Stimulated activated CD4-positive, alpha-beta T cell treated with anti-CD3 and anti-CD28 coated beads, Interleukin-12 subunit alpha, Interleukin-12 subunit beta, amount 100 ng/mL, for 24 hours (primary cell): ENCODE measurements at regions not wholly inside any gene's neighbourhood (a gene's known extent, or its start where the extent isn't known, plus 50 kb on each side); places are given as distances from the start of the nearest gene placed in this dataset.

Source experiments
- DNase-seq, 2 experiments: peaks; one replicate each; pipeline ENCODE4 v3.0.0-alpha.2; 2020; ENCODE audit warnings: low read depth in 2 of 2

DNA sequence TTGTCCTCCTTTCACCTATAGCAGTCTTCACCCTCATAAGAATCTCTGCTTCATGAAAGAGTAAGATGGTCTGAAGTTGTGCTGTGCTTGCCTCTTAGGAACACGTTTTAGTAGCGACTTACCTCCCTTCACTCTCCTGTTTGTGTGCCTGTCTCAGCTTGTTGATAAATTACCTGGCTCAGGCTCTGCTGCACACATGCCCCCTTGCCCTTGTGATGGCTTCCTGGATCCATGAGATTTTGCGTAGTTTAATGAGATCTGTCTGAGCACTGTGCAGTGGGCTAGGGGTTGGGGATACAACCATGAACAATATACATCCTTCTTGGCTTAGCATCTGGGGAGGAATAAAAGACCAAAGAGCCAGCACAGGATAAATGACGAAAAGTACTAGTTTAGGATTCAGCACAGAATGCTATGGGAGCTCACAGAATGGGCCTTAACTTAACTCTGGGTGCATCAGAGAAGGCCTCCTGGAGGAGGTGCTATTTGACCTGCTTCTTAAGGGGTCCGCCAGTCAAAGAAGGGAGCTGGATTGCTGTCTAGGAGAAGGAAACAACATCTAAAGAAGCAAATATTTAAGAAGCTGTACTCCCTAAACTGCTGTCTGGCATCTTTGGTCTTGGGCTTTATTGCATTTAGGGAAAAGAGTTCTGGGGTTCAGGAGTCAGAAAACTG is 175.7 kb upstream of the PLXNA2 start:
- no peak for DNase-seq

GRCh38 chr1:208420696-208421095 is 176.5 kb upstream of the PLXNA2 start:
- DNase-seq, result no peak

- no peak for DNase-seq
These were observed 177.3 kb upstream of the PLXNA2 start for GRCh38 chr1:208421486-208421885.

DNA sequence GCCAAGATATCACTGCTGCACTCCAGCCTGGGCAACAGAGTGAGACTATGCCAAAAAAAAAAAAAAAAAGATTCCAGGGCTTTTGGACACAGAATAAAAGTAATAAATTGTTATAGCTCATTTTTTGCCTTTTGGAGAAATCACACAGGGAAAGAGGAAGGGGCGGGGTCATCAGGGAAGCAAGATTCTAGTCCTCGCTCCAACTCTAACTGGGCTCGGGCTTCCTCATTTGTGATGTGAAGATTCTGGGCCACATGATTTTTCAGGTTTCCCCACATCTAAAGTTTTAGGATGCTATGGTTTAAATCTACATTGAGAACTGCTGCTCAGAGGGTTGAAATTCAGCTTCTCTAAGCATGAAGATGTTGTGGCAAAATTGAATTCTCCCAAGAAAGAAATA is 179.3 kb upstream of the PLXNA2 start:
- no peak for DNase-seq

DNA sequence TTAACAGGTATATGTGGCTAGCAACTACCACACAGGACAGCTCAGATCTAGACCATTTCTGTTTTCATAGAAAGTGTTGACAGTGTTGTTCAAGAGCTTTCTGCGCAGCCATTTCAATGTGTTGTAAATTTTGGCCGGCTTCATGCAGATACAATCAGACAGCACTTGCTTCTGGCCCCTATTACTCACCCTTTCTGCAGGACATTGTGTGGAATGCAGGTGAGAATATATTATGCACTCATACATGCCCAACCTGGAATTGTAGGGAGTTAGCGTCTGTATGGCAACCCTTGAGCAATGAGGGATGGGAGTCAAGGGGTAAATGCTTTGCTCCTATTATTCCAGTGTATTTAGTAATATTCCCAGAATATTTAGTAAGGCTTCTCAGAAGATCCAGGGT is 180.9 kb upstream of the PLXNA2 start:
- DNase-seq, result no peak

- no peak for DNase-seq
These were observed 186.0 kb upstream of the PLXNA2 start for GRCh38 chr1:208430220-208430619.

GRCh38 chr1:208431721-208432120 is 187.5 kb upstream of the PLXNA2 start:
- no peak for DNase-seq

DNA sequence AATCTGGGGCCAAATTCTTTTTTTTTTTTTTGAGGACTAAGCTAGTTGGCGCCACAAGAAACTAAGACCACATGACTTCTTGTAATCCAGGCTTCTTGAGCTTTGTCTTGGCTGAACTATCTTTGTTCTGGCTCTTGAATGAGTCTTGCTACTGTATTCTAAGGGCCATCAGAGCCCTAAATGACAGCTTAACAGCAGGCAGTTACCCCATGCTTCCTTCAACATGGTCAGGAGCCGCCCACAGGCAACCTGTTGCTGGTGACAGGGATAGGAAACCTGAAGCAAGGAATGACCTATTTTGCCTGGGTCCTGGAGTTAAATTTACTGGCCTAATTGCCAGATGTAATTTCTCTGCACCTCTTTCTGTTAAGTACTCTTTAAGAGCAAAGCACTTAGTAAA is 188.2 kb upstream of the PLXNA2 start:
- DNase-seq, result no peak

GRCh38 chr1:208433086-208433485 is 188.9 kb upstream of the PLXNA2 start:
- DNase-seq, result no peak

GRCh38 chr1:208433971-208434370 is 189.8 kb upstream of the PLXNA2 start:
- DNase-seq, result no peak

- no peak for DNase-seq
These were observed 193.2 kb upstream of the PLXNA2 start for GRCh38 chr1:208437401-208437800.

GRCh38 chr1:208438112-208438699 is 194.0 kb upstream of the PLXNA2 start:
- no peak for DNase-seq

GRCh38 chr1:208445758-208446203 is 201.6 kb upstream of the PLXNA2 start:
- DNase-seq, result no peak

DNA sequence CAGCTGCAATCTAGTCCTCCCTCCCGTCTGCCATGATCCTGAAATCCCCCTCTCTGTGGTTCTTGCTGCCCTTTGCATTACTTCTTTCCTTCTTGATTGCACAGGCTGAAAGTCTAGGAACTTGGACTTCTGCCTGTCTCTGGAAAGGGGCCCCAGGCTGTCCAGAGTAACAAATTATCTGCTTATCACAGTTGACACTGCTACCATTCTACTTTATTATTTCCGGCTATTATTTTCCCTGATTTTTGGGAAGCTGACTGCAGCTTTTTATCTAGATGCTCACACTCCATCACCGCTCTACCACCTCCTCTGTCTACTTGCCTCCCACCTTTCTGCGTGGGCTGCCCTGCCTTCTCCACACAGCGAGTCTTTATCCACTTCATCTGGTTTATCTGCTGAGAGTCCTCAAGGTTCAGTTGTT is 202.1 kb upstream of the PLXNA2 start:
- no peak for DNase-seq

GRCh38 chr1:208448425-208448824 is 204.2 kb upstream of the PLXNA2 start:
- DNase-seq, result no peak

- DNase-seq, result no peak
These were observed 205.8 kb upstream of the PLXNA2 start for GRCh38 chr1:208449951-208450350.

GRCh38 chr1:208450958-208451357 is 206.8 kb upstream of the PLXNA2 start:
- no peak for DNase-seq

DNA sequence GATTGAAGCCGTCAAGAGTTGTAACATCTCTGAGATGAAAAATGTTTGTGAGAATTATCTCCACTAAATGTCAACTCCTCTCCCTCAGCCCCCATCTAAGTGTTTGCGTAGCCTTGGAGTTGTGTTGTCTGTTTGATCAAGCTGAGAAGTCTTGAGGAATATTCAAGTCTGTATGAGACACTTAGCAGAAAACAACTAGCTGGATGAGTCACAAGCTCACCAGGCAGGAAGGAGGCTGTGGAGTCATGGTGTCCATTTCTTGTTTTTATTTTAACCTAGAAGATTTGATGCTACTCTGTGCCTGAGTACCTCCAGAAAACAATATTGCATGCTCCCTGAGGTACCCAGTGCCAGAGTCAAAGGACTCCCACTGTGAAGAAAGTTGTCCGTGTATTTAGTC is 211.6 kb upstream of the PLXNA2 start:
- no peak for DNase-seq

DNA sequence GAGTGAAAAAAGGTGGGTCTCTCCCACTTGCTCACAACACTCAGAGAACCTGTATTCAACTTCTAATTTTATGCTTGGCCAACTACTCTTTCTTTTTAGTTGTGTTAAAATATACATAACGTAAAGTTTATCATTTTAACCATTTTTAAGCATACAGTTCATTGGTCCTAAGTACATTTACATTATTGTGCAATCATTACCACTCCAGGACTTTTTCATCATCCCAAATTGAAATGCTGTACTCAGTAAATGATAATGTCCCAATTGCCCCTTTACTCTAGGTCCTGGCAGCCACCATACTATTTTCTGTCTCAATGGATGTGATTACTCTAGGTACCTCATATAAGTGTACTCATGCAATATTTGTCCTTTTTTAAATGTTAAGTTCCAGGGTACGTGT is 212.3 kb upstream of the PLXNA2 start:
- no peak for DNase-seq

DNA sequence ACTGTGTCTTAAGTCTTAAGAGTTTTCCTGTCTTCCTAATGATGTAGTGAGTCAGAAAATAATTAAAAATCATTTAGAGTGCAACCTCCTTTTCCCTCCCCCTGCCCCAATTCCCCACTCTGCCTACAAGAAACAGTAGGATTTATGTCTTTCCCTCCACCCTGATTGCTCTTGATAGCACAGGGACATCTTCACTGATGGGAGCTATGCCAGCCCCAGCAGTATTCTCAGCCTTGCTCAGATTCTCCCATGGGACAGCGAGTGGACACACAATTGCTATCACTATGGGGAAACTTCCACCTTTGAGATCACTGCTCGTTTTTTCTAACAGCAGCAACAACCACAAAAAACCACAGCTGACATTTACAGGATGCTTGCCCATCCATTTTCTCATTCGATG is 216.6 kb upstream of the PLXNA2 start:
- DNase-seq, result no peak

DNA sequence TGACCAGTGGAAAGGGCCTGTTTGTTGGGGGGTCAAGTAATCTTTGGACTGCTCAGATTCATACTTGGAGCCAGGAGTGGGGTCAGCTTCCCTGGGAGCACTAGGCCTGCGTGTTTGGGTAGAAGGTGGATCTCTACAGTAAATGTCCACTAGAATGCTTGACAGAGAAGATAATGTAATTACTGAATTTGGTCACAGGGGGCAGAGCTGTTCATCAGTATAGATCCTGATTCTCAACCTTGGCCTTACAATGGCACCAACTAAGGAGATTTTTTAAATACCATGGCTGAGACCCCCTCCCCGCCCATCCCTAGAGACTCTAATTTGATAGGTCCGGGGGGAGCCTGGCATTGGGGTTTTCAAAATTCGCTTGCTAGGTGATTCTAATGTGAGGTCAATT is 217.5 kb upstream of the PLXNA2 start:
- no peak for DNase-seq

DNA sequence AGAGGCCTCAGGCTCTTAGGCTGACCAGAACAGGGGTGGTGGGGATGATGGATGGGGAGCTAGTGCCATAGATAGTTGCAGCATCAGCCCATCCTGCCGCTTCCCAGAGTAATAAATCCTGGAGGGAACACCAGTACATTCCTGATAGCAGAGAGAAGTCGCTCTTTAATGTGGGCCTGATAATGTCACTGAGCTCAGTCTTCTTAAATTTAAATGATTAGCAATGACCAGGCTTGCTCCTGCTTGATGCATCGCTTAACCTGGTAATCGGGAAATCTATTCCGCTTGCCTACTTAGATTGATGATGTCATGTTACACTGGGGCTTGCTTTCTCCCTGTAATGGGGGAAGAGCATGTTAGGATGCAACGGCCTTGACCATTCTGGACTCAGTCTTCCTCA is 218.6 kb upstream of the PLXNA2 start:
- DNase-seq, result no peak

DNA sequence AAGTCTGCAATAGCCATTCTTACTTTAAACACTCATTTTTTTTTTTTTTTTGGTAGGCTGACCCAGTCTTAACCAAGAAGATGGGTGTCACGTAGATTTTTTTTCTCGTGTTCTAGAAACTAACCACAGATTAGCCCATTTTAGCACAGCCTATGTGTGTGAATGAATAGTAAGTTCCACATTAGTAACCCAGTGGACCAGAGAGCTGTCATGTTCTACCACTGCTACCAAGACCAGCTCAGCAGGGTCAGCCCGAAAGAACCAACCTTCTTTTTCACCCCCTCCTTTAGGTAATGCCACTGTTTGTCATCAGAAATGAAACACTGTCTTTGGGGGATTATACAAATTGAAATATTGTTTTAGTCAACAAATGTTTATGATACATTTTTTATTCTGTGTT is 221.1 kb upstream of the PLXNA2 start:
- DNase-seq, result no peak
